HG02678 (cell line): ENCODE measurements at regions not wholly inside any gene's neighbourhood (a gene's known extent, or its start where the extent isn't known, plus 50 kb on each side); places are given as distances from the start of the nearest gene placed in this dataset.

Experiments
- ATAC-seq: cut with Tn5 transposase; IDR thresholded peaks from one replicate; pipeline ENCODE4 v1.9.1; 2021; ENCODE audit warnings: mild to moderate bottlenecking, moderate library complexity; ENCODE audit not compliant: unreplicated experiment

DNA sequence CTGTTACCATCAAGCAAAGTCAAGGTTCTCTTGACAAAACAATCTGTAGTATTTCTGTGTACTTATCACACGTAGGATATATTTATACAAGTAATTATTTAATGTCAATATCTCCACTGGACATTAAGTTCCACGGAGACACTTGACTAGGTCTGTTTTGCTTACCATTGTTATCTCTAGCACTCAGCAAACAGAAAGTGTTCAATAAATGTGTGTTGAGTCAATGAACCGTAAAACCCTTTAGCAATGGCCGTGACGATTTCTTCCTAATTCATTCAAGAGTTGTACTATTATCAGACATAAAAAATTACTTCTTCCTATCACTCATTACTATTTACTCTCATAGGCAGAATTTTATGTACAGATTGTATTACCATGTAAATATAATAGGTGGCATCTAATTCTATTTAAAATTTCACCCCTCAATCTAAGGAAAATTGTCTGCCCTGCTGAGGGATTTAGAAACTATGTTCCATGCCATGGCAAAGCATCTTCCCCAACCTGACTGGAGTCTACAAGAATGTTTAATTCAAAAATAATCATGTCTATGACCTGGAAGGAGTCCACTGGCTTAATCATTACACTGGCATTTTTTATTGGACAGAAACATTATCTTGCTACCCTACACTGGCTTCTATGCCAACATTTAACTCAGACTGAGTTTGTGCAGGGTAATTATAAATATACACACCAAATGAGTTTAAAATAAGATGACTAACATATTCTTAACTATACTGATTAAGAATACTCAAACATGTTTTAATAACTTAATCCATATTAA is 301.9 kb downstream of the ZEB2 start:
- no peak for ATAC-seq

DNA sequence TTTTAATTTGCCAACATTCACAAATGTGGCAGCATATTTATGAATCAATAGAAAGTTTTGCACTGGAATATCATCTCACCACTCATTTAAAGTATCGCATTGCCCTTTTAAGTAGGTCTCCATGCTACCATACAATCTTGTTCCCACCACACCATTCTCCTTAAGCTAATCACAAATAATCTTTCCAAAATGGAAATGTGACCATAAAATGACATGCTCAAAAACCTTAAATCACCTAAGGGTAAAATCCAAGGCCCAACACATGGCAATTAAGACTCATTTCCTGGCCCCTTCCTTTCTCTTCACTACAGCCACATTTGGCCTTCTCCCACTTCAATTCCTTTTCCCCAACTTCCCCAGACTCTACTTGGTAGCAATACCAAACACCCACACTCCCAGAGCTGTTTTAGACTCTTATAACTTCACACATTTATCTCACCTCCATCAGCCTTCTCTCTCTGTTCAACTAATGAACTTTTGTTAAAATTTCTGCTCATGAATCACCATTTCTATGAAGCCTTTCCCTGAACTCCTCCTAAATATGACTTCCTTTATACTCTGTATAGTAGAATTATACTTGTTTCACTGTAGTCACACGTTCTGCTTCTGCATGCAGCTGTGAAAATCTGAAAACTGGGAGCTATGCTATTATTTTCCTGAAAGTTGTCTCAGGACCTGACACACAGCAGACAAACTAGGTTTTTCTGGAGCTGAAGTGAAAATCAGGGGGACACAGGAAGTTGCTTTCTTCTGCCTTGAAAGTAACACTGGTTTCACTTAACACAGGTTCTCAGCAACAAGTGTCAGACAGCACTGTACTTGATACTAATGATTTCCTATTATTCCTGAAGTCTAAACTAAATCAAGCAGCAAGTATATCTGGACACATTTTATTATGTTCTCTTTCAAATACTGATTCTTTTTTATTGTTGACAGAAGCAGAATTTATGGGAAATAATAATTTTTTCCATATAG is 303.9 kb downstream of the ZEB2 start:
- no peak for ATAC-seq

DNA sequence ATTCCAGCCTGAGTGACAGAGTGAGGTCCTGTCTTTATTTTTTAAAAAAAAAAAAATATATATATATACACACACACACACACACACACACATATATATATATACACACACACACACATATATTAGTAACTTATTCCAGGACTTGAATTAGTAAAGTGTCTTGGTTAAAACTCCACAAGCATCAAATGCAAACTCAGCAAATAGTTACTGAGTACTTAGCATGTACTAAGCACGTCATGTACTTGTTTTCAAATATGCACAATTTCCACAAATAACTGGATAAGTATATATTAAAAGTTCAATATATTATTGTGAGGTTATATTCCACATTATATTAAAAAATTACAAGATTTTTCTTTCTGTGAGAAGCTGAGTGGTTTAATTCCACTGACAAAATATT is 304.7 kb downstream of the ZEB2 start:
- no peak for ATAC-seq

DNA sequence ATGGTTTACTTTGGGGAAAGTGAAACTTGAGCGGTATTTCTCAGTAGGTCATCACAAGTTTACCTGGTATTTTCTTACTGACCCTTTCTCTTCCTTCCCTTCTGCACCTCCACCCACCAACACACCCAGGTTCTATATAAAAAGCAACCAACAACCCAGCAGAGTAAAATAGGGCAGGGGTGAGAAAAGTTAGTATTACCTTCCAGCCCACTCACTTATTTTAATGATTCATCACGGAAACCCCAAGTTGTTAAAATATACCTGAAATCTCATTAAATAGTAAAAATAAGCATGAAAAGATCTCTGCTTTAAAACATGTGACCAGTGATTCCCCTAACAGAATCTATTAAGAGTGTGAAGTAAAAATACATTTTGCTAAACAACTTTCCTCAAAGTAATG is 306.1 kb downstream of the ZEB2 start:
- ATAC-seq = peak; percentile 91

DNA sequence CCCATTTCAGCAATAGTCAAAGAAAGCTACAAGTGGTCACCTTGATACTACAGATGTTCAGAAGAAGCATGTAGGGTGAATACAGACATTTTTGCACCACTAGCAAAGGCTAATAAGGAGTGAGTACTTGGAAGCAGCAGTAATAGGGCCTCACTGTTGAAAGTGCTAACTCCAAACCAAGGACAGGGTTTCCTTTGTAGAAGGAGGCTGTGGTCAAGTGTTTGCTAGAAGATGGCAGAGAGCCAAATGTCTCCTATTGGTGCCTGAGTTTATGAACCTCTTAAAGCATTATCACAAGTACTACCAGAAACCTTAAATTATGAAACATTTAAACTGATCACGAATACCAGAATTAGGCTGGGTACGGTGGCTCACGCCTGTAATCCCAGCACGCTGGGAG is 308.1 kb downstream of the ZEB2 start:
- no peak for ATAC-seq

DNA sequence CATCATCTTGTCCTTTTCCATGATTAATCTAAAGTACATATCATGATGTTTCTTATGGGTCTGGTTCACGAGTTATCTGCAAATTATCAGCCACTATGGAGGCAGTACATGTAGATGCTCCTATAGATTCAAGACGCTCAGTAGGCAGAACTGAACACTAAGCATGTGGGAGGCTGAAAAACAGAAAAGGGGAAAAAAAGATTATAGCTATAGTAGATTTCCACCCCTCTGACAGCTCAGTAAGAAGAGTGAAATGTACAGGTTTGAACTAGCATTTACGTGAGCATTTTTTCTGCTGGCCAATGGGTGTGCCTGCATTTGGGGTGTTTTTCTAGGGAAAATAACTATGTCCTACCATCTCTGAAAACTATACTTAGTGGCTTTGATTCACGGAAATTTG is 308.9 kb downstream of the ZEB2 start:
- ATAC-seq = no peak

DNA sequence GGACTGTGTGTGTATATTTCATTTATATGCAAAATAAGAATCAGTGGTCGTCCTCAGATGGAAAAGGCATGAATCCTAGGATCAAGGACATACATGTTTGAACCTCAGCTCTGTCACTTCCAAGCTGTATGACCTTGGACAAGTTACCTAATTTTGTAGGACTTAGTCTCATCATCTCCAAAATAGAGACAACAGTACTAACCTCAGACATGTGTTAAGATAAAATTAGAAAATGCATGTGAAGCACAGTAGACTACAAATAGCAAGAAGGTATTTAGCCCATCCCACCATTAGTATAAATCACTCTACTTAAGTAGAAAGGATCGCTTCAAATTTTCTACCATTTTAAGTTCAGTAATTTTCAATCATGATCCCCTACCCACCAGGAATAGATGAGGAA is 309.8 kb downstream of the ZEB2 start:
- ATAC-seq = no peak

DNA sequence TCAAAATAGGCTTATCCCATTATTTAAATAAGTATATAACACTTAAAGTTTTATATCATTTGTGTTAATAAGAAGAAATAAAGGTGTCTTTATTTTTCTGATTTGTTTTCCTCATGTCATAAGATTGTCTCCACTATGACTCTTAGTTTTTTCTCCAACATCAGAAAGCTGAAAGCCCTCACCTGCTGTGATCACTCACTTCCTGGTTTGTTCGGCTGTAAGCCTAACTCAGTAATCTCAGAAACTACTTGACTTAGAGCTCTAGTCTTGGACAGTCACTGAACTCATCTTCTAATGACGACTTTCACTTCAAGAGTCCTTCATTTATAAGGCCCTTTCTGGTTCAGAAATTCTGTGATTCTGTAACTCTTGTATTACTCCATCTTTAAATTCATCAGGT is 311.0 kb downstream of the ZEB2 start:
- ATAC-seq = no peak

DNA sequence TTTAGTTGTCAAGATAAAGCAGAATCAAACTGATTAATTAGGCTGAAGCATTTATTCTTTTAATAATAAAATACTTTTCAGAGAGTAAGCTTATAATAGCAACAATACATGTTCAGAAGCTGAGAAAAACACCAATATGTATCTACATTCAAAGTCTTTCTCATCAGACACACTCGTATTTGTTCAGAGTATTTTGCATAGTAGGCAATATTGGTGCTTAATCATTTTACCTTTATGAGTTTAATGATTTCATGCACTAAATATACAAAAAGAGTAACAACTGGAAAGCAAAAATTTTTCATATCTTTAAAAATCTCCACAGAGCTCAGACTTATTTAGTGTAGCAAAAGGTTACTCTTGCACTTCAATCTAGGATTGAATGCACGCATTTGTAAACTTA is 313.9 kb downstream of the ZEB2 start:
- ATAC-seq = no peak

DNA sequence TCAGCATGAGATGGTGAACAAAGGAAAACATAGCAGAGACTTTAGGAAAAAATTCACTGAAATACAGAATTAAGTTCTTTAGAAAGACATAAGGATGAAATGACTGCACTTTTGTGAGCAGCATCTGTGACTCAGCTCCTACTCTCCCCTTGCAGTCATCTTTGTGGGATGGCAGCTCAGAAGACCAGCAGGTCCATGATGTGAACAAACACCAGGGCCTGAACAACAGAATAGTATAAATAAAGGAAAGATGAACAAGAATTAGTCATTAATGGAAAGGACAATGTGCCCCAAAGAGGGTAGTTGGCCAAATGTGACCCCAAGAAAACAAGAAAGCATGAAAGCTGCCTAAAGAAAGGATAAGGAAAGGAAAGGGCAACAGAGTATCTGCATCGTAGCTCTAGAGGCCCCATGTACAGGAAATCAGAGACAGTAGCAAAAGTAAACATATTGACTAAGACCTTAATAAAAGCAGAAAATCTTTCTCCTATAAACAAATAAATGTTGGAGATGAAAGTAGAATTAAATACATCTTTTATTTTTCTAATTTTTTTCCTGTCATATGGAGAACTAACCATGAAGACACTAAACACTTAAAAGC is 318.0 kb downstream of the ZEB2 start:
- no peak for ATAC-seq

DNA sequence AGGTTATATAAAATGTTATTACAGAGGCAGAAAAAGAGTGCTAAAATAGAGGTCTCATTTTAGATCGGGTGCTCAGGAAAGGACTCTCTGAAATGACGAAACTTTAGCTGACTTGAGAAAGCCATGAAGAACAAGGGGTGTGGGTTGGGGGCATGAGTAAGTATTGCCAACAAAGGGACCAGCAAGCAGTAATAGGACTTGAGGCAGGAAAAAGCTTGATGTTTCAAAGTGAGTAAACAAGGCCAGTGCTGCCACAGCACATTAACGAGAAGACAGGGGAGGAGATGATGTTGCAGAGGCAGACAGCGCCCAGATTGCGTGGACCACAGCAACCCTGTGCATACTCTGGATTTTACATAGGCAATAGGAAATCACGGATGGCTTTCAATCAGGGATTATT is 318.8 kb downstream of the ZEB2 start:
- ATAC-seq = no peak

DNA sequence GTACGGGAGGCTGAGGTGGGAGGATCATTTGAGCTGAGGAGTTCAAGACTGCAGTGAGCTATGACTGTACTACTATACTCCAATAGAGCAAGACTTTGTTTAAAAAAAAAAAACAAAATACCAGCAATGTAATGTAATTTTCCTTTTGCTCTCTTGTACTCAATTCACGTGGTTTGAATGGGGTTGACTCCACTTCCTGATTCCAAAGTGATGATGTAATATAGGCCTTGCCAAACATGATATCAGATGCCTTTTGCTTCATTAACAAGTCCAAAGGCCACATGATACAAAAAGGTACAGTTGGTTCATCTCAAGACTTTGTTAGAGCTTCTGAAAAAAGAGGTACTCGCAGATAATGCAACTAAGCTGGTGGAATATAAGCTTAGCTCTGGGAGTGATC is 321.8 kb downstream of the ZEB2 start:
- ATAC-seq = no peak

DNA sequence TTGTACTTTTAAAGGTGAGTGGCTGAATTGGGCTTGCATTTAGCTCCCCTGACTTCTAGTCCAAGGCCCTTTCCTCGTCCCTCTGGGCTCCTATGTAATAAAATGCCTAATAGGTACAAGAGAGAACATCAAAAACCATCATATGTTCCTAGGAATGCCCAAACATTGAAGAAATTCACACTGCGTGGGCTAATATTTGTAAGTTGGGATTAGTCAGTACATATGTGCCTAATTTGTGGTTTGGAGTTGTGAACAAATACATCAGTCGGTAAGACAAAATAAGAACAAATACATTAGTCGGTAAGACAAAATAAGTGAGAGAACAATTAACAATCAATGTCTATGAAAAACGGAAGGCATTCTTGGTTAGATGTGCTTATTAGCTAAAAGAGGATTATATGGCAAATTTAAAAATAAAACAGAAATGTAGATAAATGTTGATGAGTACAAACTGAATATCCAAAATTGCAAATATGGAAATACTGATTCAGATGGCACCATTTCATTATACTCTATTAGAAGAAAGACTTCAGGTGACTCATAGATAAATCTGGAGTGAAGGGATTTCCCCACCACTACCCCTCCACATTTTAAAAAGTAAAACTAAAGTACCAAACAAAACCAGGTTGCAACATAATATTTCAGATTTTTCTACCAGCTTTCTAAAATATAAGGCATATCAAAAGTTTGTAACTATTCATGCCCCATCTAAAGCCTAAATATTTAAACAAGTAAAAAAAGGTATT is 325.4 kb downstream of the ZEB2 start:
- ATAC-seq = no peak

DNA sequence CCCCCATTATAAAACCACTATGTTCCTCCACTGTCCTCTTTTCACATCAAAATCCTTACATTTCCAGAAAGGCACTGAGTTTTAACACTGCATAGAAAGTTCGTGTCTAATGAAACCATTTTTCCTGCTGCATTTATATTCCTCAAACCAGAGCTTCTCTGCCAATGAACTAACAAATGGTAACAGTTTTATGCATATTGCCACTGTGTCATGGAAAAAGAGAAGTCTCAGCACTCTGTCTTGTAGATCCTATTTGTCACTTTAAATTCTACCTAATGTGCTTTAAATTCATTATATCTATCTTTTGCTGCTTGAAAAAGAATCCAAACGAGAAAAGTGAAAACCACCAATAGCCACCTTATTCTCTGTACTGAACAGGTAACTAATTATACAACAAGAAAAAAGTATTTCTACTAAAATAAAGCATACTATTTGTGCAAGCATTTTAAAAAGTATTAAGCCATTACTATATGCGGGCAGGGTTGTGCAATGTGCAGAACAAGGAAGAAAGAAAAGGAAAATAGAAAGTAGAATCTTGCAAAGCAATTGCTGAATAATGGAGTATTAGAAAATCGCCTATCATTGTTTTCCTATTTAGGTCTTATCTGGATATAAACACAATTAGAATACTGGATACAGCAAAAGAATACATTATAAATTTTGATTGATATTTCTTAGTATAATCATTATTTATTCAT is 328.9 kb downstream of the ZEB2 start:
- no peak for ATAC-seq

DNA sequence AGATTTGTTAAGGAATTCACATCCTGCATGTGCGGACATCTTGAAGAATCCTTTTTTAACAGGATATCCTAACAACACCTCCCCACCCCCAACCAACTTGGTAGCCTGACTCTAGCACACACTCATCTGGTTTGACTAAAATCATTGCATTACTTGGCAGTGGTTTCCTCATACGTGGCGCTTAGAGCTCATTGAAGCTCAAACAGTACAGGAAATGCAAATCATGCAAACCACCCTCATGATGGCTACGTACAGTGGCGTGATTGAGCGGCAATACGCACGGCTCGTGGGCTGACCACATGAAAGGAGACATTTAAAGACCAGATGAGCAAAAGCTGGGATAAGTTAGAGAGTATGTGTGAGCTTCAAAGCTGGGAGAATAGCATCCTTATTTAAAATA is 336.2 kb downstream of the ZEB2 start:
- ATAC-seq = peak; percentile 100

DNA sequence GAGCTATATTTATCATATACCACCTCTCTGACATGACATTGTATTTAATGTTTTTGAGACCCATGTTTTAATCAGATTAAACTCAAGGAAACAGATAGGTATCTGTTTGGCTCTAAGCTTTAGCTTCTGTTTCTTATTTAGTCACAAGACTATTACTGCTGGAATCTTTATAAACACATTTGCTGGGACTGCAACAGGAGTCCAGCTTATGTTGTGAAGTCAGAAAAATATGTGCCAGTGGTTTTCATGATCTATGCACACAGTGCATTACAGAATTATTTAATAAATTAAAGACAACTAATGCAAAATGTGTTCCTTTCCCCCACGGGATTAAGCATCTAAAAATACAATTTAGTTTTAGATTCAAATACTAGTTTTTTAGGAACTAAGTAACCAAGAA is 338.9 kb downstream of the ZEB2 start:
- no peak for ATAC-seq

DNA sequence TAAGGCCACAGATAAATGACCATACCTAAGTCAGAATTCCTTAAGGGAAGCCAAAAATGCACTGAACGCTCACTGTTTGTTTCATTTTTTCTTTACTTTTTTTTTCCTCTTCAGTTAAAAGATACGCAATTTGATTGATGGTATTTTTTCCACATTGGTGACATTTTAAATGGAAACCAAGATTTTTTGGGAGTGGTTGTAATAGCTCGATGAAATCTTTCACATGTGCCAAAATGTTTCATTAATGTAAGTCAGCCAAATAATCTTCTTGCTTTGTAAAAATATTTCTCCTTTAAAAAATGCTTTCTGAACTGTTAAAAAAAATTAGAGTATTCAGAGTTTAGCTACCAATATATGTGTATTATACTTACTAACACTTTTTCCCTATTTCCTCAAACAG is 339.8 kb downstream of the ZEB2 start:
- no peak for ATAC-seq

DNA sequence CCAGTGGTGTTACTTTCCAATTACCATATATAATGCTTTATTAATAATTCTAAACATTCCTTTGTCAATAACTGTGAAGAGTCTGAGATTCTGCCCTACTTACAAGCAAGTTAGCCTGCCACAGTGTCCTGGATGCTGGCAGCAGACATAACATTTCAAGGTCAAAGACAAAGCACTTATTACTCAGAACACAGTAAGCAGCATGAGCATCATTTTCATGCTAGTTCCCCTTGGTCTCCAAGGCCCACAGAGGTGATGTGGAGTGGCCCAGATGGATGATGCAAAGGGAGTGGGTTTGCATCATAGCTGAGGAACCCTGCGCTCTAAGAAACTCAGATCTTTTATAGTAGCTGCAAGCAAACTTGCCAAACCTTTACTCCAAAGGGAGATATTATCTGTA is 349.7 kb downstream of the ZEB2 start:
- no peak for ATAC-seq

DNA sequence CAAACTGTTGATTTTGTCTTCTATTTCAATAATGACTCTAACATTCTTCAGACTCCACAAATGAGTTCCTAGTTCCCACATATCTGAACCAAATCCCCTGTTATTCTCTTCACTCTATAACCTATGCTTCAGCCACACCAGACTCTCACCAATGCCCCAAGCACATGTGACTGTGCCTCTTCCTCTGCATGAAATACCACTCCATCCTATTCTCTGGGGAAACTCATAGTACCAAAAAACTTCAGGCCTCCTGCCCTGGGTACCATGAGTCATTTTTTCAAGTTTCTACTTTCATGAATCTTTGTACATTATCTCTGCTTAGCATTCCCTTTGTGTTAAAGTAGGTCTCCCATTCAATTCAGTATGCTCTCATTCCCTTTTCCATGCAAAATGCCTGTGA is 353.2 kb downstream of the ZEB2 start:
- no peak for ATAC-seq

DNA sequence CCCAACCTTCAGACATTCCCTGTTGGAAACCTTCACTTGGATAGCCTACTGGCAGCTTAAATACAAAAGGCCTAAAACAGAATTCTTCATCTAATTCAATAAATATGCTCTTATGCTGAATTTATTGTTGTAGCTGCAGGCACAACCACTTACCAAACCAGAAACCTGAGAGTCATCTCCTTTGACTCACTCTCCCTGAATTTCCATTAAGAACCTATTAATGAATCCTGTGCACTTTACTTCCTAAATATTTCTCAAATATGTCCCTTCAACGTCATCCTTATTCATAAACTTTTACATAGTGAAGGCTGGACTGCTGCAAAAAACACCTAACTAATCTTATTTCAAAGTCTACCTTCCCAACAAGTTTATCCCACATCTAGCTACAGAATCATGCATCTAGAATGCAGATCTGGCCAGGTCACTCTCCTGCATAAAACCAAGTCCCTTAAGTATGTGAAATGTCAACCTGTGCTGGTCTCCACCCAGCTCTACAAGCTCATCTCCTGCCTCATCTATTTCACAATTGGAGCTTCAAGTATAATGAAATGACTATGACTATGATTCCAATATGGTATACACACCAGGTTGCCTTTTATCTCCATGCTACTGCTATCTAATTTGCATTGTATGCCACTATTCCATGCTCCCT is 354.2 kb downstream of the ZEB2 start:
- ATAC-seq = no peak
